ENCODE measurements at regions not wholly inside any gene's neighbourhood (a gene's known extent, or its start where the extent isn't known, plus 50 kb on each side); places are given as distances from the start of the nearest gene placed in this dataset.
A peak's percentile ranks its signal among the peaks of the same experiment; 100 is the strongest.

GRCh38 chr2:67650291-67651133 is 253.4 kb downstream of the ETAA1 start:
- H3K27ac Mint-ChIP-seq = peak overlapping the region; percentile 68; the same call in 1 of the 2 replicates
- ATAC-seq = peak; percentile 98
- H2AFZ ChIP-seq = no peak overlapping the region
- peak; percentile 90 for DNase-seq (ENCODE audit: low spot score)
- no peaks in the 10 kb centered on the region for H4K20me1 ChIP-seq (replicated peaks; ENCODE audit: insufficient read depth)
- peaks cover 13% of the 10 kb centered on the region for H3K4me1 Mint-ChIP-seq
- no peak overlapping the region for H3K4me3 ChIP-seq
- no peaks in the 10 kb centered on the region for H3K27me3 ChIP-seq (ENCODE audit: insufficient read depth)
- H3K36me3 Mint-ChIP-seq (ENCODE audit: low read depth) = peaks cover 22% of the 10 kb centered on the region
- H3K79me2 ChIP-seq (replicated peaks; ENCODE audit: insufficient read depth) = no peaks in the 10 kb centered on the region
- no peaks in the 10 kb centered on the region; the same call in 1 of the 2 replicates for H3K9me2 ChIP-seq (ENCODE audit: insufficient read depth)
- H3K4me2 ChIP-seq = no peak overlapping the region
- peaks cover 4% of the 10 kb centered on the region; the same call in 1 of the 2 replicates for H3K36me3 ChIP-seq (ENCODE audit: insufficient read depth)
- H3K27me3 Mint-ChIP-seq (ENCODE audit: insufficient read depth, low read depth, poor library complexity) = peaks cover 12% of the 10 kb centered on the region
- peaks cover 39% of the 10 kb centered on the region for H3K9me3 Mint-ChIP-seq
- no peaks in the 10 kb centered on the region for H3K4me1 ChIP-seq (ENCODE audit: insufficient read depth)
- H3K4me3 Mint-ChIP-seq = no peak overlapping the region
- no peak overlapping the region for H3K27ac ChIP-seq (ENCODE audit: low read depth)
- no peak for TF ChIP-seq ZNF114 (CRISPR knock-in tag; IDR thresholded peaks at IDR 0.05)
- TF ChIP-seq ETS1 (IDR thresholded peaks at IDR 0.05) = no peak
- TF ChIP-seq CTCF (conservative IDR thresholded peaks at IDR 0.05; ENCODE audit: low read depth in 2 of 2) = peak; percentile 82 to 84
- H3F3A ChIP-seq (replicated peaks; ENCODE audit: low read depth) = no peaks in the 10 kb centered on the region

GRCh38 chr2:67651565-67651964 is 254.4 kb downstream of the ETAA1 start:
- H3K4me1 Mint-ChIP-seq = peaks cover 13% of the 10 kb centered on the region
- H3K9me3 Mint-ChIP-seq = peaks cover 32% of the 10 kb centered on the region
- H3K36me3 Mint-ChIP-seq (ENCODE audit: low read depth) = peaks cover 21% of the 10 kb centered on the region
- no peak overlapping the region for H3K27ac Mint-ChIP-seq
- peaks cover 4% of the 10 kb centered on the region; the same call in 1 of the 2 replicates for H3K36me3 ChIP-seq (ENCODE audit: insufficient read depth)
- H3K4me2 ChIP-seq = no peak overlapping the region
- no peaks in the 10 kb centered on the region for H3K4me1 ChIP-seq (ENCODE audit: insufficient read depth)
- no peak overlapping the region for H2AFZ ChIP-seq
- no peak overlapping the region for H3K27ac ChIP-seq (ENCODE audit: low read depth)
- peaks cover 12% of the 10 kb centered on the region for H3K27me3 Mint-ChIP-seq (ENCODE audit: insufficient read depth, low read depth, poor library complexity)
- H3K27me3 ChIP-seq (ENCODE audit: insufficient read depth) = no peaks in the 10 kb centered on the region
- DNase-seq (ENCODE audit: low spot score) (no peak), ATAC-seq (no peak)
- TF ChIP-seq ZNF114 (CRISPR knock-in tag; IDR thresholded peaks at IDR 0.05) = no peak
- no peak for TF ChIP-seq CTCF (conservative IDR thresholded peaks at IDR 0.05; ENCODE audit: low read depth in 2 of 2)
- H3K79me2 ChIP-seq (replicated peaks; ENCODE audit: insufficient read depth) = no peaks in the 10 kb centered on the region
- H3K9me2 ChIP-seq (ENCODE audit: insufficient read depth) = no peaks in the 10 kb centered on the region; the same call in 1 of the 2 replicates
- H4K20me1 ChIP-seq (replicated peaks; ENCODE audit: insufficient read depth) = no peaks in the 10 kb centered on the region
- H3K4me3 ChIP-seq = no peak overlapping the region
- no peaks in the 10 kb centered on the region for H3F3A ChIP-seq (replicated peaks; ENCODE audit: low read depth)
- no peak overlapping the region for H3K4me3 Mint-ChIP-seq
